Panc1 (cell line): ENCODE measurements at regions not wholly inside any gene's neighbourhood (a gene's known extent, or its start where the extent isn't known, plus 50 kb on each side); places are given as distances from the start of the nearest gene placed in this dataset.

ENCODE experiments used
- ATAC-seq: fragments of 200-7000 bp; cut with Tn5 transposase; 2 replicates; pipeline ENCODE4 v1.9.1; 2020; ENCODE audit warnings: mild to moderate bottlenecking, moderate library complexity
- BruUV-seq: library from RNA; stranded (reverse); fragments of 400-500 nt; replicated peaks from 2 replicates; lab custom pipeline; 2021; lab: Mats Ljungman, UMichigan
- CTCF ChIA-PET: fragments of 300-600 bp; sonication (Branson Sonifier 250); formaldehyde crosslinking; loops from one replicate; lab custom pipeline; 2022; ENCODE audit warnings: antibody characterized with exemption; lab: Charles Lee
- POLR2A ChIA-PET: fragments of 300-600 bp; sonication (Branson Sonifier 250); formaldehyde crosslinking; loops from one replicate; lab custom pipeline; 2022; ENCODE audit warnings: antibody characterized with exemption; lab: Charles Lee
- DNase-seq: peaks from one replicate; pipeline ENCODE4 v3.0.0-alpha.2; 2010; ENCODE audit warnings: low read depth, low spot score
- H3K27ac ChIP-seq: 2 replicates; pipeline ENCODE4 v1.5.1; 2011; ENCODE audit warnings: mild to moderate bottlenecking, low read length, inconsistent platforms
- H3K27me3 ChIP-seq: fragments of 200-500 bp; sonication (Bioruptor generic); 2 replicates; pipeline ENCODE4 v1.6.0; 2014; ENCODE audit warnings: low read length, inconsistent platforms; ENCODE audit not compliant: control insufficient read depth, insufficient read depth
- H3K36me3 ChIP-seq: fragments of 200-500 bp; sonication (Bioruptor generic); 2 replicates; pipeline ENCODE4 v1.5.1; 2014; ENCODE audit warnings: inconsistent platforms, mild to moderate bottlenecking, low read length, moderate library complexity; ENCODE audit not compliant: control insufficient read depth, insufficient read depth
- H3K4me1 ChIP-seq: 2 replicates; pipeline ENCODE4 v1.5.1; 2011; ENCODE audit warnings: inconsistent platforms, mild to moderate bottlenecking, low read length, moderate library complexity; ENCODE audit not compliant: control insufficient read depth, insufficient read depth
- H3K4me3 ChIP-seq, 2 experiments: 2 replicates each; pipeline ENCODE4 v1.5.1; 2011 to 2012; ENCODE audit warnings: low read depth in 2 of 2, low read length in 2 of 2, mild to moderate bottlenecking in 2 of 2, inconsistent platforms in 1 of 2, moderate library complexity in 1 of 2
- H3K9me3 ChIP-seq: fragments of 200-500 bp; sonication (Bioruptor generic); 2 replicates; pipeline ENCODE4 v1.5.1; 2014; ENCODE audit warnings: low read depth, mild to moderate bottlenecking, inconsistent platforms, low read length, moderate library complexity; ENCODE audit not compliant: control insufficient read depth, insufficient read depth
- POLR2AphosphoS5 ChIP-seq: IDR thresholded peaks from 2 replicates; pipeline ENCODE4 v1.6.1; 2012; ENCODE audit warnings: mild to moderate bottlenecking, low read depth, low read length, moderate library complexity
- SIN3A ChIP-seq: IDR thresholded peaks from 2 replicates; pipeline ENCODE4 v1.6.1; 2012; ENCODE audit warnings: low read depth, mild to moderate bottlenecking, low read length, moderate library complexity, borderline replicate concordance; ENCODE audit not compliant: insufficient read depth
- TCF7L2 ChIP-seq: IDR thresholded peaks from 2 replicates; pipeline ENCODE4 v1.6.1; 2011; ENCODE audit warnings: mild to moderate bottlenecking, low read depth, low read length, inconsistent platforms
- in situ Hi-C: cut with HindIII; loops from 2 replicates; pipeline ENCODE4 v1.10.0; 2016; ENCODE audit warnings: low sequenced_read_pairs, low pct_unique_long_range_greater_than_20kb
- intact Hi-C: fragments of 100-400 bp; cut with micrococcal nuclease; formaldehyde crosslinking; loops from one replicate; pipeline ENCODE4 v1.10.0; 2022; ENCODE audit not compliant: unreplicated experiment
- TF ChIP-seq, protein P1 (sequence below): fragments of 450-650 bp; IDR thresholded peaks from 2 replicates; pipeline ENCODE4 v1.5.1; 2017; ENCODE audit warnings: mild to moderate bottlenecking
- TF ChIP-seq, protein P2 (sequence below), 2 experiments: IDR thresholded peaks; 2 replicates each; pipeline ENCODE4 v1.6.1; 2011 to 2012; ENCODE audit warnings: low read depth in 2 of 2, control low read depth in 1 of 2, low read length in 1 of 2, mild to moderate bottlenecking in 1 of 2, moderate library complexity in 1 of 2; ENCODE audit not compliant: insufficient read depth in 1 of 2

DNA sequence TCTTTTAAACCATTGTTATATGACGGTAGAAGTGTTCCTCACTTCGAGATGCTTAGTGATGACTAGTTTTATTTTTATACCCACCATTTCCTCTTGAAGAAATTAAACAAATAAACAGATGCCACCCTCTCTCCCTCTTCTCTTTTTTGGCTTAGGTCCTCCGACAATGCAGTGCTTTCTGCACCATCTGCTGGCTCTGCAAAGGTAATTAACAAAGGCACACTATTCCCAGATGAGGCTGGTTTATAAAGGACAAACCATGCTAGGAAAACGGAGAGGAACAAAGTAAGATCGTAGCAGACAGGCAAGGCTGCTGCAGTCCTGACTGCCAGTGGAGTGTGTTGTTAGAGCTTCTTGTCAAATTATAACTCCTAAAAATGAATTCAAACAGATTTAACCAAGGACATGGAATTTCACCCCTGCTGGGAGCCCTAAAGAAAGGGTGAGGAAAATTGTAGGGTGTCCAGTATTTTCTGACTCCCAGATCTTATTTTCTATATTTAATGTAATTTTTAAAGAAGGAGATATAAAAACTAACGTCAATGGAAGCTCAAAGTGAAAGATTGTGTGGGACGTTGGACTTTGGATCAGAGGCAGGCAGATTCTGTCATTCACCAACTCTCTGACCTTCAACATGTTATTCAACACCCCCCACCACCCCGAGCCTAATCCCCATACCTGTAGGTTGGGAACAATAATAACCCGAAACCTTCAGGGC is 142.1 kb downstream of the CPEB2 start:
- no peak for TF ChIP-seq SIN3A
- TF ChIP-seq POLR2AphosphoS5 = no peak
- TF ChIP-seq TCF7L2 = no peak
- TF ChIP-seq, protein P1, sequence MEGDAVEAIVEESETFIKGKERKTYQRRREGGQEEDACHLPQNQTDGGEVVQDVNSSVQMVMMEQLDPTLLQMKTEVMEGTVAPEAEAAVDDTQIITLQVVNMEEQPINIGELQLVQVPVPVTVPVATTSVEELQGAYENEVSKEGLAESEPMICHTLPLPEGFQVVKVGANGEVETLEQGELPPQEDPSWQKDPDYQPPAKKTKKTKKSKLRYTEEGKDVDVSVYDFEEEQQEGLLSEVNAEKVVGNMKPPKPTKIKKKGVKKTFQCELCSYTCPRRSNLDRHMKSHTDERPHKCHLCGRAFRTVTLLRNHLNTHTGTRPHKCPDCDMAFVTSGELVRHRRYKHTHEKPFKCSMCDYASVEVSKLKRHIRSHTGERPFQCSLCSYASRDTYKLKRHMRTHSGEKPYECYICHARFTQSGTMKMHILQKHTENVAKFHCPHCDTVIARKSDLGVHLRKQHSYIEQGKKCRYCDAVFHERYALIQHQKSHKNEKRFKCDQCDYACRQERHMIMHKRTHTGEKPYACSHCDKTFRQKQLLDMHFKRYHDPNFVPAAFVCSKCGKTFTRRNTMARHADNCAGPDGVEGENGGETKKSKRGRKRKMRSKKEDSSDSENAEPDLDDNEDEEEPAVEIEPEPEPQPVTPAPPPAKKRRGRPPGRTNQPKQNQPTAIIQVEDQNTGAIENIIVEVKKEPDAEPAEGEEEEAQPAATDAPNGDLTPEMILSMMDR = no peak
- TF ChIP-seq, protein P2, sequence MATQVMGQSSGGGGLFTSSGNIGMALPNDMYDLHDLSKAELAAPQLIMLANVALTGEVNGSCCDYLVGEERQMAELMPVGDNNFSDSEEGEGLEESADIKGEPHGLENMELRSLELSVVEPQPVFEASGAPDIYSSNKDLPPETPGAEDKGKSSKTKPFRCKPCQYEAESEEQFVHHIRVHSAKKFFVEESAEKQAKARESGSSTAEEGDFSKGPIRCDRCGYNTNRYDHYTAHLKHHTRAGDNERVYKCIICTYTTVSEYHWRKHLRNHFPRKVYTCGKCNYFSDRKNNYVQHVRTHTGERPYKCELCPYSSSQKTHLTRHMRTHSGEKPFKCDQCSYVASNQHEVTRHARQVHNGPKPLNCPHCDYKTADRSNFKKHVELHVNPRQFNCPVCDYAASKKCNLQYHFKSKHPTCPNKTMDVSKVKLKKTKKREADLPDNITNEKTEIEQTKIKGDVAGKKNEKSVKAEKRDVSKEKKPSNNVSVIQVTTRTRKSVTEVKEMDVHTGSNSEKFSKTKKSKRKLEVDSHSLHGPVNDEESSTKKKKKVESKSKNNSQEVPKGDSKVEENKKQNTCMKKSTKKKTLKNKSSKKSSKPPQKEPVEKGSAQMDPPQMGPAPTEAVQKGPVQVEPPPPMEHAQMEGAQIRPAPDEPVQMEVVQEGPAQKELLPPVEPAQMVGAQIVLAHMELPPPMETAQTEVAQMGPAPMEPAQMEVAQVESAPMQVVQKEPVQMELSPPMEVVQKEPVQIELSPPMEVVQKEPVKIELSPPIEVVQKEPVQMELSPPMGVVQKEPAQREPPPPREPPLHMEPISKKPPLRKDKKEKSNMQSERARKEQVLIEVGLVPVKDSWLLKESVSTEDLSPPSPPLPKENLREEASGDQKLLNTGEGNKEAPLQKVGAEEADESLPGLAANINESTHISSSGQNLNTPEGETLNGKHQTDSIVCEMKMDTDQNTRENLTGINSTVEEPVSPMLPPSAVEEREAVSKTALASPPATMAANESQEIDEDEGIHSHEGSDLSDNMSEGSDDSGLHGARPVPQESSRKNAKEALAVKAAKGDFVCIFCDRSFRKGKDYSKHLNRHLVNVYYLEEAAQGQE (IDR thresholded peaks at IDR 0.05; ENCODE audit: insufficient read depth in 1 of 2, low read depth in 2 of 2, low read length in 1 of 2) = no peak
- Histone ChIP-seq H3K9me3 (no peaks in the 10 kb centered on the region), H3K4me1 (no peaks in the 10 kb centered on the region), H3K4me3 (no peak overlapping the region), H3K27ac (no peak overlapping the region), H3K36me3 (no peaks in the 10 kb centered on the region), H3K27me3 (no peaks in the 10 kb centered on the region)
- BruUV-seq = no TSS peak
- CTCF ChIA-PET = no interaction called here
- intact Hi-C loops = no loop called here
- POLR2A ChIA-PET = no interaction called here
- ATAC-seq = no peak
- in situ Hi-C loops = no loop called here
- no peak for DNase-seq

DNA sequence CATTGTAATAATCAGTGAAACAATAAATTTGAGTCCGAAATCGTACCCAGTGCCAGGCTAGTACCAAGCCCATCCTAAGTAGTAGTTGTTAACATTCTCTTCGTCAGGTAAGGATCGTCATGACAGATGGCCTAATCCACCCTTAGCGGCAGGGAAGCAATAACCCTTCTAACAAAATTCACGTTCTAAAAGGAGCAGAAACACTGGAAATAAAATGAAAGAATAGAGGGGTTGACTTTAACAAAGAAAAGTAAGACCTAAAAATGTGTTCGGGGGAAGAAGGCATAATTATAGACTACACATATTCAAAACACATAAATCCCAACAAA is 142.7 kb downstream of the CPEB2 start:
- POLR2A ChIA-PET = no interaction called here
- TF ChIP-seq, protein P1 = no peak
- TF ChIP-seq TCF7L2 (no peak), SIN3A (no peak), POLR2AphosphoS5 (no peak)
- TF ChIP-seq, protein P2 (IDR thresholded peaks at IDR 0.05; ENCODE audit: insufficient read depth in 1 of 2, low read depth in 2 of 2, low read length in 1 of 2) = no peak
- in situ Hi-C loops = no loop called here

More for the DNA sequence above, 142.7 kb downstream of the CPEB2 start:
- Histone ChIP-seq H3K27ac (no peak overlapping the region), H3K9me3 (no peaks in the 10 kb centered on the region), H3K36me3 (no peaks in the 10 kb centered on the region), H3K4me1 (no peaks in the 10 kb centered on the region), H3K4me3 (no peak overlapping the region), H3K27me3 (no peaks in the 10 kb centered on the region)
- intact Hi-C loops = no loop called here
- BruUV-seq = no TSS peak
- DNase-seq = no peak
- CTCF ChIA-PET = no interaction called here
- no peak for ATAC-seq
